GM19372 (cell line): ENCODE measurements at regions not wholly inside any gene's neighbourhood (a gene's known extent, or its start where the extent isn't known, plus 50 kb on each side); places are given as distances from the start of the nearest gene placed in this dataset.

Experiments used
- ATAC-seq: cut with Tn5 transposase; IDR thresholded peaks from one replicate; pipeline ENCODE4 v1.9.1; 2021; ENCODE audit warnings: mild to moderate bottlenecking, low read depth, moderate library complexity; ENCODE audit not compliant: unreplicated experiment

DNA sequence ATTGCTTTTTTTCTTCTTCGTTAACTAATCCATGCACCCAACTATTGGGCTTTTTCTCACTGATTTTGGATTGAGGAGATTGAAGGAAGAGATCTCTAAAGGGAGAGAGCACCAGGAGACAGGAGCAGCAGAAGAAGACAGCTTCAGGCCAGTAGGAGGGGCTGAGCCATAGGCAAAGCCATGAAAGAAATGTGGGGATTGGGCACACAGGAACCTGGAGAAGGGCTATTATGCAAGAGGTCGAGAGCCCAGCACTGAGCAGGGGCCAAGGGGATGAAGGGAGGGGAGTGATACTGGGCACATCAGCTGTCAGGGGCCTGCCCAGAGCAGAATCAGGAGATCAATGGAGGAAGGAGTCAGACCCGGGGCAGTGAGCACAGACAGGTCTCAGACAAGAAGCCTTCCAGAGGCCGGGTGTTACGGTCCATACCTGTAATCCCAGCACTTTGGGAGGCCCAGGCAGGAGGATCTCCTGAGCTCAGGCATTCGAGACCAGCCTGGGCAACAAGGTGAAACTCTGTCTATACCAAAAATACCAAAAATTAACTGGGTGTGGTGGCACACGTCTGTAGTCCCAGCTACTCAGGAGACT, 140.9 kb downstream of the BCOR start:
- no peak for ATAC-seq

- ATAC-seq = no peak
Measured at GRCh38 chrX:39957816-39958566, 139.8 kb downstream of the BCOR start.

GRCh38 chrX:39958850-39959249, 138.9 kb downstream of the BCOR start:
- ATAC-seq = no peak

GRCh38 chrX:39960219-39960618, 137.5 kb downstream of the BCOR start:
- no peak for ATAC-seq

DNA sequence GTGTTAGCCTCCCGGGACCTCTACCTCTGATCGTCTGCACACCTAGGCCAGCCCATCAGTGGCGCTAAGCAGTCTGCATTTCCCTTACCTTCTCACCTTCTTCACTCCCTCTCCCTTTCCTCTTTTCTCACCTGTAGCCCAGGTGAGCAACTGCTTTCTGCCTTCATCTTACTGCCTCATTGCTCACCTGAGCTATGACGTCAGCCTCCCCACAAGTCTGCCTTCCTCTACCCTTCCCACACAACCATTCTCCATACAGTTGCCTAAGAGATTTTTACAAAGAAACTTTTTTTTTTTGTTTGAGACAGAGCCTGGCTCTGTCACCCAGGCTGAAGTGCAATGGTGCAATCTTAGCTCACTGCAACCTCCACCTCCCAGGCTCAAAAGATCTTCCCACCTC, 136.3 kb downstream of the BCOR start:
- ATAC-seq = no peak

- no peak for ATAC-seq
Measured at GRCh38 chrX:39965051-39965573, 132.6 kb downstream of the BCOR start.

GRCh38 chrX:39966176-39966575, 131.6 kb downstream of the BCOR start:
- ATAC-seq = no peak

GRCh38 chrX:39967348-39967747, 130.4 kb downstream of the BCOR start:
- ATAC-seq = no peak

DNA sequence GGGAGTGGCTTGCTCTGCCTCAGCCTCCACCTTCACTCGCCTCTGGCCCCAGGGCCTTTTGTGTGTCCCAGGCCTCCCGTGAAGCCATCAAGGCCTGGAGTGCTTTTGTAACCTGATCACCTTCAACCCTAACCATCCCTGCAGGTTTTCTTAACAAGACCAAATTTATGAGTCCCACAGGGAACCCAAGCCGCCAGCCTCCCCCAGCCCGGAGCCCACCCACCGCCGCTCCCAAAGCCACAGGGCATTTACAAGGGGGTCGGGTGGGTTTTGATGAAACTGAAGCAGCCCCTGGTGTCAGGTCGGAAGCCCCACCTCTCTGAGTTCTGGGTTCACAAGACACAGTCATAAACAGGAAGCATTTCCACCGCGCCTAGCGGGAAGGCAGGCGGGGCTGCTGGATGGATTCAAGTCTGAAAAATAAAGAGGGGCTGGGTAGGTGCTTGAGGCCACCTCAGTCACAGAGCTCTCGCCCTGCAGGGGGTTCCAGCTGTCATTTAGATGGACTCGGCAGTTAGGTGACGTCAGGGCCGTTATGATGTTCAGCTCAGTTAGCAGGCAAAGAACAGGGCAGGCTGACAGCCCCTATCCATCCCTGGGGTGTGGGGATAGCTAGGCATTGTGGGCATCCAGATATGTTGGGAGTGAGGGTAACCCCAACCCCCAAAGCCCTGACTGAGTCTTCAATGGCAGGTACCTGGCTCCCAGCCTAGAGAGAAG, 128.5 kb downstream of the BCOR start:
- ATAC-seq = no peak

DNA sequence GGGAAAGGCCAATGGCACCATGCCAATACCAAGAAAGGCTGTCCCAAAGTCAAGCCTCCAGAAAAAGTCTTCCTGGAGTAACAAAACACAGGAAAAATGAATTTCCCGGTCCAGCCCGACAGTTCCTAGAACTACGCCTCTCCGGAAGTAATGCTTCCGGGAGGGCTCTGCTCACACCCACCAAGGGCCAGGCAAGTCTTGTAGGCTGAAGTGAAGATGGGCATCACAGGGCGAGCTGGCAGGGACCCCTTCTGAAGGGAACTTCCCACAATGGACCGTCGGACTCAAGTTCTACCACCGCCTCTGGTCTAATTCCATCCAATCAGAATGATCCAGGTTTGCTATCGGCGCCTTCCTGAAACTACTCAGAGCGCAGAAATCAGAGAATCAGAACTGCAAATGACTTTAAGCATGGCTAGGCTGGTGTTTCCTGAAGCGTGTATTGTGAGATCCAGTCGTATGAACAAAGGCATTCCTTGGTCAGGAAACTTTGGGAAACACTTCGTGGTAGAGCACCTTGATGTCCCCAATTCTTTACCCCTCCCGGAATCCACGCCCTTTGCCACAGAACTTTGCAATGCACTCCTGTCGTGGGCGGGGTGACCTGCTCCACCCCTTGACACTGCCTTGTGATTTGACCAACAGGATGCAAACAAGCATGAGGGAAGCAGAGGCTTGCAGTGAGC, 127.8 kb downstream of the BCOR start:
- no peak for ATAC-seq

DNA sequence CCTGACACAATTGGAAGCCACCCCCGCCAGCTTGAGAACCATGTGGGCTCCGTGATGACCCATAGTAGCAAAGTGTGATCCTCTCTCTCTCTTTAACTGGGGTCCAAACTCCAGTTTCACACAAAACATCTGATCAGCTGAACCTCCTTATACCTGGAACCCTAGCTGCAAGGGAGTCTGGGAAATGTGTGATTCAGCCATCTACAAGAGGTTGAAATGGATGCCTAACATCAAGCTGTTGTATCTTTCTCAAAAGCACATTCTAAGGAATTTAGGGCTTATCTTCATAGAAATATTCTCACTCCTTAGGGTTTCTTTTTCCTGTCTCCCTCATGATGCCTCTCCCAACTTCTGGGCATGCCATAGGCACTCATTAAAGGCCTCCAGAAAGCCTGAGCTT, 126.0 kb downstream of the BCOR start:
- no peak for ATAC-seq

DNA sequence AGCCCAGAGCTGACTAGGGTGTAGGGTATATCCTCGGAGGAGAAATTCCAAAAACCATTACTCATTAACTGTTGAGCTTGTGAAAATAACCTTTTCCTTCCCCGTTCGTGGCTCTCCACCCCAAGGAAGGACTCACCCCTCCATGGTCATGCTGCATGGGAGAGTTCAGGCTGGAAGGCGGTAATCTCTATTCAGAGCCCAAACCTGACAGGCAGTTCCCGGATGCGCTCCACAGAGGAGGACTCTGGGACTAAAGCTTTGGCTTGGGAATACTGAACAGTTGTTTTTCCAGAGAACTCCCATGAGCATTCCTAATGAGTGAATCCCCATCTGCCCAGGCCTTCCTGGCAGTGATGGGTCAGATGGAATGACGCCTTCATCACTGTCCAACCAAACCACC, 125.4 kb downstream of the BCOR start:
- no peak for ATAC-seq

GRCh38 chrX:39973810-39974209, 123.9 kb downstream of the BCOR start:
- ATAC-seq = no peak

GRCh38 chrX:39974270-39974669, 123.5 kb downstream of the BCOR start:
- ATAC-seq = no peak

DNA sequence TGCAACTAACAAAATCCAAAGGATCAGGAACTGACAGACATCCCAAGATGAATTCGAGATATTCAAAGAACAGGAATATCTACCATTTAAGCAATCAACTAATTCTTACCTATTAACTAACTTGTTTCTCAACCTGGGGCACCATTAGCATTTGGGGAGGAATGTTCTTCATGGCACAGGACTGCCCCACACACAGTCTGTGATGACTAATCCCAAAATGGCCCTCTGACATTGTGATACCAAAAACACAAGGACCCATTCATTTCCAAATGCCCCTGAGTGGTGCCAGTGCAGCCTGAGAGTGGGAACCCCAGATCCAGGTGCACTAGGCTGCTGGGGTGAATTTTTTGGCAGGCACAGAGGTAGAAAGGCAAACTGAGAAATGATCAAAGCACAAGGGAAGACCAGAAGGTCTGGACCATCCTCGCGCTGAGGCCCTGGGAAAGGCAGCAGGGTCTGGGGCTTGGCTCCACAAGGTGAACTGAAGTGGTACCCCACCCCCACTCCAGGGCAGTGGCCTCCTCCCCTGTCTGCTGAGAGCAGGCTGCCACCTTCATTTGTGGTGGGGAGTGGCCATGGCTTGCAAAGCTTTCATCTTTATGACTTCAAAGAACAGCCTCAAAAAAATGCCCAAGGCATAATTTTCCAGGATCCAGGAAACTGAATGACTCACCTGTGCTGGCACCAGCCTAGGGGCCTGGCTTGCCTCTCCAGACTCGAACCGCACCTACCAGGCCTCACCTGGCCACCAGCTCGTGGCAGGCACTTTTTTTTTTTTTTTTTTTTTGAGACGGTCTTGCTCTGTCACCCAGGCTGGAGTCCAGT, 122.4 kb downstream of the BCOR start:
- no peak for ATAC-seq

GRCh38 chrX:39981946-39982345, 115.8 kb downstream of the BCOR start:
- ATAC-seq = no peak

- no peak for ATAC-seq
Measured at GRCh38 chrX:39982948-39983347, 114.8 kb downstream of the BCOR start.

DNA sequence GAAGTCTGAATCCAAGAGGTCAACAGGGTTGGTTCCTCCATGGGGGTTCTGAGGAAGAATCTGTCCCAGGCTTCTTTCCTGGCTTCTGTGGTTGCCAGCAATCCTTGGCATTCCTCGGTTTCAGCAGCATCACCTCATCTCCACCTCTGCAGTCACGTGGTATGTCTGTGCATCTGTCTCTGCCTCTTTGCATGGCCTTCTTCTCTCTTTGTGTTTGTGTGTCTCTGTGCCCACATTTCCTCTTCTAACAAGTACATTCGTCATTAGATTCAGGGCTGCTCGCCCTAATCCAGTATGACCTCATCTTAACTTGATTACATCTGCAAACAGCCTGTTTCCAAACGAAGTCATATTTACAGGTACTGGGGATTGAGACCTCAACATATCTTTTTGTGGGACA, 114.0 kb downstream of the BCOR start:
- ATAC-seq = no peak

GRCh38 chrX:39984191-39984956, 113.4 kb downstream of the BCOR start:
- no peak for ATAC-seq
